Nephron (organoid): ENCODE measurements at regions not wholly inside any gene's neighbourhood (a gene's known extent, or its start where the extent isn't known, plus 50 kb on each side); places are given as distances from the start of the nearest gene placed in this dataset.
"Not testable (repeated sequence)": the region's sequence is repeated elsewhere in the genome, so short reads cannot be mapped to it uniquely, and the experiment has no call there.

Experiments used
- H3K27ac Mint-ChIP-seq, 3 experiments: 2 replicates each; pipeline ENCODE4 v1.8.0; 2020; ENCODE audit warnings: mixed read lengths in 3 of 3, mild to moderate bottlenecking in 2 of 3, moderate library complexity in 1 of 3
- H3K27me3 Mint-ChIP-seq: 2 replicates; pipeline ENCODE4 v1.8.0; 2021; ENCODE audit warnings: low read depth, mild to moderate bottlenecking, moderate library complexity, mixed read lengths
- H3K36me3 Mint-ChIP-seq: 2 replicates; pipeline ENCODE4 v1.8.0; 2020; ENCODE audit warnings: low read depth, mixed read lengths
- H3K4me1 Mint-ChIP-seq: 2 replicates; pipeline ENCODE4 v1.8.0; 2020; ENCODE audit warnings: mixed read lengths
- H3K4me3 Mint-ChIP-seq, 3 experiments: 2 replicates each; pipeline ENCODE4 v1.8.0; 2020; ENCODE audit warnings: mild to moderate bottlenecking in 3 of 3, mixed read lengths in 3 of 3, moderate library complexity in 2 of 3
- H3K9me3 Mint-ChIP-seq: 2 replicates; pipeline ENCODE4 v1.8.0; 2020; ENCODE audit warnings: mixed read lengths
- TF ChIP-seq, protein P1 (sequence below), 3 experiments: fragments of 200-600 bp; sonication (generic); IDR thresholded peaks; one replicate each; pipeline ENCODE4 v1.5.0; 2021; ENCODE audit warnings: antibody characterized with exemption in 3 of 3; ENCODE audit not compliant: unreplicated experiment in 3 of 3

DNA sequence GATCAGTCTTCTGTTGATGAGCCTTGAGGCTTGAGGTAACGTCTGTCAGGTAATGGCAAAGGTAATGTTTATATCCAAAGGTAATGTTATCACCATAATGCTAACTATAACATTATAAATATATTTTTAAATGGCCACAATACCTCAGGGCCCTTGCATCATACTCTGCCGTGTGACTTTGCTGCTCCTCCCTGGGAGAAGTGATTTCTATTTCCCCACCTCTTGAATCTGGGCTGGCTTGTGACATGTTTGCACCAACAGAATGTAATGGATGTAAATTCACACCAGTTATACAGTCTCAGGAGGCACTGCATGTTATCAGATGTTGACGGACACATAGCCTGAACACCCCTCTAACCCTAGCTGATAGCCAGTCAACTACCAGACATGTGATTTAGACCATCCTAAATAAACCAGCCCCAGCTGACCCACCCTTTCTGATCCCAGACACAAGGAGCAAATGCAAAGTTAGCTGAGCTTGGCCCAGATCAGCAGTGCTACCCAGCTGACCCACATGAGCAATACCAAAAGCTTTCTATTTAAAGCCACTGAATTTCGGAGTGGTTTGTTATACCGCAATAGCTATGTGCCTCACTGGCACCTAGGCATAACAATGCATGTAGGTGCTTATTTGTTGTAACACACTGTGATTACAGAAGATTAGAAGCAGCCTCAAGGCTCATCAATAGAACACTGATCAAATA lies 93.8 kb upstream of the SIRPA start:
- Mint-ChIP-seq H3K4me3 (peak overlapping the region; percentile 83 to 85 (median 84)), H3K27ac (no peak overlapping the region)

DNA sequence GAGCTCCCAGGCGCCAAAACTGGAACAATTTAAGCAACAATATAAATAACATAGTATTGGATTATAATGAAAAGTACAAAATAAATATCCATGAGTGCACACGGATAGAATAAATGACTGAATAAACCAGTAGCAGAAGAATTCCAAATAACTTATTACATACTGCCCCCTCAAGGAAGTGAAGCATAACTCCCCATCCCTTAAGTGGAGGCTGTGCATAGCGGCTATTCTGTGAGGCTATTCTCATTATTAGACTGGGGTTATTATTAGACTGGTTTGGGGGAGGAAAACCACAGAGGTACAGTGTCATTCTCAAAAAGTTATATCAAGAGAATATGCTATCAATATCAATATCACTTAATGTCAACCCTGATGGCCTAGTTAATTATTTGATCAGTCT lies 94.4 kb upstream of the SIRPA start:
- peaks cover 56% of the 10 kb centered on the region for H3K27me3 Mint-ChIP-seq
- no peaks in the 10 kb centered on the region for H3K9me3 Mint-ChIP-seq
- TF ChIP-seq, protein P1, sequence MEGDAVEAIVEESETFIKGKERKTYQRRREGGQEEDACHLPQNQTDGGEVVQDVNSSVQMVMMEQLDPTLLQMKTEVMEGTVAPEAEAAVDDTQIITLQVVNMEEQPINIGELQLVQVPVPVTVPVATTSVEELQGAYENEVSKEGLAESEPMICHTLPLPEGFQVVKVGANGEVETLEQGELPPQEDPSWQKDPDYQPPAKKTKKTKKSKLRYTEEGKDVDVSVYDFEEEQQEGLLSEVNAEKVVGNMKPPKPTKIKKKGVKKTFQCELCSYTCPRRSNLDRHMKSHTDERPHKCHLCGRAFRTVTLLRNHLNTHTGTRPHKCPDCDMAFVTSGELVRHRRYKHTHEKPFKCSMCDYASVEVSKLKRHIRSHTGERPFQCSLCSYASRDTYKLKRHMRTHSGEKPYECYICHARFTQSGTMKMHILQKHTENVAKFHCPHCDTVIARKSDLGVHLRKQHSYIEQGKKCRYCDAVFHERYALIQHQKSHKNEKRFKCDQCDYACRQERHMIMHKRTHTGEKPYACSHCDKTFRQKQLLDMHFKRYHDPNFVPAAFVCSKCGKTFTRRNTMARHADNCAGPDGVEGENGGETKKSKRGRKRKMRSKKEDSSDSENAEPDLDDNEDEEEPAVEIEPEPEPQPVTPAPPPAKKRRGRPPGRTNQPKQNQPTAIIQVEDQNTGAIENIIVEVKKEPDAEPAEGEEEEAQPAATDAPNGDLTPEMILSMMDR (IDR thresholded peaks at IDR 0.05; ENCODE audit: unreplicated experiment in 3 of 3): peak; percentile 32 to 37 (median 33)
- peaks cover 11% of the 10 kb centered on the region for H3K4me1 Mint-ChIP-seq
- H3K4me3 Mint-ChIP-seq: peak overlapping the region in 2 of 3 experiments; percentile 71 to 74
- H3K27ac Mint-ChIP-seq: no peak overlapping the region
- H3K36me3 Mint-ChIP-seq: no peaks in the 10 kb centered on the region

More for the DNA sequence above, 93.8 kb upstream of the SIRPA start:
- Mint-ChIP-seq H3K4me1 (peaks cover 11% of the 10 kb centered on the region), H3K27me3 (peaks cover 56% of the 10 kb centered on the region), H3K9me3 (no peaks in the 10 kb centered on the region), H3K36me3 (no peaks in the 10 kb centered on the region)
- TF ChIP-seq, protein P1 (IDR thresholded peaks at IDR 0.05; ENCODE audit: unreplicated experiment in 3 of 3): no peak

DNA sequence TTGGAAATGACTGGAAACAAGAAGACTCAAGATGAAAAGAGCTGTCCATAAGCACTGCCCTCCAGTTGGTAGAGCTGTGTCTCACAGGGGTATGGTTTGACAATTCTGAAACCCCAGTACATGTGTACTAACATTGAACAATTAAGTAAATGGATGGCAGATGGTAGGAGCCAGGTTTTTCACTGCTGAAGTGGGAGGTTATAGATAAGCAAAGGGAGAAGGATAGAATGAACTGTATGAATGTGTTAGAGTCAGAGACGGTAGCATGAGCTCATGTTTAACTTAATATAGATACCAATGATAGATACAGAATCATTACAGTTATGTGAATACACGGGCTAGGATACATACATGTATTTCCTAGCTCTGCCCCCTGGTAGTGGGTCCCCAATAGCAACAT lies 95.0 kb upstream of the SIRPA start:
- H3K4me3 Mint-ChIP-seq: peak overlapping the region in 1 of 3 experiments; percentile 40
- peaks cover 11% of the 10 kb centered on the region for H3K4me1 Mint-ChIP-seq
- TF ChIP-seq, protein P1 (IDR thresholded peaks at IDR 0.05; ENCODE audit: unreplicated experiment in 3 of 3): no peak
- peaks cover 56% of the 10 kb centered on the region for H3K27me3 Mint-ChIP-seq
- H3K36me3 Mint-ChIP-seq: no peaks in the 10 kb centered on the region
- no peak overlapping the region for H3K27ac Mint-ChIP-seq
- H3K9me3 Mint-ChIP-seq: no peaks in the 10 kb centered on the region

DNA sequence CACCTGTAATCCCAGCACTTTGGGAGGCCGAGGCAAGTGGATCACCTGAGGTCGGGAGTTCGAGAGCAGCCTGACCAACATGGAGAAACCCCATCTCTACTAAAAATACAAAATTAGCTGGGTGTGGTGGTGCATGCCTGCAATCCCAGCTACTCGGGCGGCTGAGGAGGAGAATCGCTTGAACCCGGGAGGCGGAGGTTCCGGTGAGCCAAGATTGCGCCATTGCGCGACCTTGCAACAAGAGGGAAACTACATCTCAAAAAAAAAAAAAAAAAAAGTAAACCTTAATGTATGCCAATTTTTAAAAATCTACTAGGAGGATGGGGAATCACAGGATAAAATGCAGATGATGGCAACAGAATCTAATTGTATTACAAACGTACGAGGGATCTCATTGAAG lies 95.5 kb upstream of the SIRPA start:
- H3K27ac Mint-ChIP-seq, H3K36me3 Mint-ChIP-seq, H3K9me3 Mint-ChIP-seq: not testable (repeated sequence)
- Mint-ChIP-seq H3K4me1 (peaks cover 11% of the 10 kb centered on the region), H3K27me3 (peaks cover 55% of the 10 kb centered on the region), H3K4me3 (peak overlapping the region in 1 of 3 experiments; percentile 5)

DNA sequence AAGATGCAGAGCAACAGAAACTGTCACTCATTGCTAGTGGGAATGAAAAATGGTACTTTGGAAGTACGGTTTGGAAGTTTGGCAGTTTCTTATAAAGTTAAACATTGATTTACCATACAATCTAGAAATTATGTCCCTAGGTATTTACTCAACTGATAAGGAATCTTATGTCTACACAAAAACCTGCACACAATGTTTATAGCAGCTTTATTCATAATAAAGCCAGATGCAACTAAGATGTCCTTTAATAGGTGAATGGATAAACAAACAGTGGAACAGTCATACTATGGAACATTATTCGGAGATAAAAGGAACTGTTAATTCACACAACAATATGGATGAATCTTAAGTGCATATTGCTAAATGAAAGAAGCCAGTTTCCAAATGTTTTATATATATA lies 96.2 kb upstream of the SIRPA start:
- Mint-ChIP-seq H3K4me3 (no peak overlapping the region), H3K4me1 (peaks cover 11% of the 10 kb centered on the region), H3K9me3 (no peaks in the 10 kb centered on the region), H3K36me3 (no peaks in the 10 kb centered on the region), H3K27me3 (peaks cover 54% of the 10 kb centered on the region), H3K27ac (no peak overlapping the region)
- TF ChIP-seq, protein P1 (IDR thresholded peaks at IDR 0.05; ENCODE audit: unreplicated experiment in 3 of 3): no peak

DNA sequence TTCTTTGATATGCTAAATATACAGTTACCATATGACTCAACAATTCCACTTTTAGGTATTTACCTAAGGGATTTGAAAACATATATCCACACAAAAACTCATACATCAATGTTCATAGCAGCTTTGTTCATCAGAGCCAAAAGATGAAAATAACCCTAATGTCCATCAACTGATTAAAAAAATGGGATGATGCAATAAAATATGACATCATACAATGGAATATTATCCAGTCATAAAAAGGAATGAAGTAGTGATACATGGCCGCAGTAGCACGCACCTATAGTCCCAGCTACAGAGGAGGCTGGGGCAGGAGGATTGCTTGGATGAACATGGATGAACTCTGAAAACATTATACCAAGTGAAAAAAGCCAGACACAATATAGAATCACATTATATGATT lies 101.4 kb upstream of the SIRPA start:
- H3K36me3 Mint-ChIP-seq: no peaks in the 10 kb centered on the region
- TF ChIP-seq, protein P1 (IDR thresholded peaks at IDR 0.05; ENCODE audit: unreplicated experiment in 3 of 3): no peak
- H3K9me3 Mint-ChIP-seq: no peaks in the 10 kb centered on the region
- peaks cover 31% of the 10 kb centered on the region for H3K27me3 Mint-ChIP-seq
- H3K4me3 Mint-ChIP-seq: no peak overlapping the region
- no peak overlapping the region for H3K27ac Mint-ChIP-seq
- no peaks in the 10 kb centered on the region for H3K4me1 Mint-ChIP-seq
